ENCODE measurements at regions not wholly inside any gene's neighbourhood (a gene's known extent, or its start where the extent isn't known, plus 50 kb on each side); places are given as distances from the start of the nearest gene placed in this dataset.

GRCh38 chr3:62970648-62971047 lies 95.4 kb upstream of the CADPS start:
- no peak for TF ChIP-seq EZH2phosphoT487 (IDR thresholded peaks at IDR 0.05)
- TF ChIP-seq CTCF (IDR thresholded peaks at IDR 0.05), result no peak
- TF ChIP-seq EZH2 (IDR thresholded peaks at IDR 0.05), result no peak

All from neural progenitor cell (in vitro differentiated cells).